SK-N-SH (cell line): ENCODE measurements at regions not wholly inside any gene's neighbourhood (a gene's known extent, or its start where the extent isn't known, plus 50 kb on each side); places are given as distances from the start of the nearest gene placed in this dataset.

ENCODE experiments used
- CTCF ChIA-PET: fragments of 300-600, 350-600 bp; formaldehyde crosslinking; extraction: SDS; loops from one replicate; lab custom pipeline; 2021; lab: Yijun Ruan, JAX
- POLR2A ChIA-PET: fragments of 350-600 bp; sonication (Branson Sonifier 250); formaldehyde crosslinking; extraction: SDS; loops from one replicate; lab custom pipeline; 2020; ENCODE audit warnings: antibody characterized with exemption, inconsistent platforms; lab: Yijun Ruan, JAX
- DNase-seq: peaks from one replicate; pipeline ENCODE4 v3.0.0; 2012
- H2AFZ ChIP-seq: fragments of 200-600 bp; sonication (generic); 2 replicates; pipeline ENCODE4 v1.8.1; 2016; ENCODE audit warnings: antibody characterized with exemption, mild to moderate bottlenecking, low read depth
- H3F3A ChIP-seq: fragments of 200-600 bp; sonication (generic); replicated peaks from 2 replicates; pipeline ENCODE3; 2016; ENCODE audit warnings: antibody characterized with exemption, mild to moderate bottlenecking; ENCODE audit not compliant: insufficient read depth
- H3K27ac ChIP-seq, 2 experiments: fragments of 200-500 bp in 1 of 2; fragments of 200-600 bp in 1 of 2; sonication (Bioruptor generic) in 1 of 2; sonication (generic), shearing (Covaris generic) in 1 of 2; 2 replicates each; pipeline versions ENCODE4 v1.5.1 to v1.6.1; 2014 to 2016; ENCODE audit warnings: low read depth in 2 of 2, inconsistent platforms in 1 of 2, low read length in 1 of 2, mild to moderate bottlenecking in 1 of 2, mixed read lengths in 1 of 2
- H3K27me3 ChIP-seq: fragments of 200-600 bp; sonication (generic), shearing (Covaris generic); 2 replicates; pipeline ENCODE4 v1.6.1; 2016; ENCODE audit warnings: mixed run types; ENCODE audit not compliant: insufficient read depth
- H3K36me3 ChIP-seq, 2 experiments: fragments of 200-500 bp in 1 of 2; fragments of 200-600 bp in 1 of 2; sonication (Bioruptor generic) in 1 of 2; sonication (generic) in 1 of 2; replicated peaks in 1 of 2; 2 replicates each; pipeline versions ENCODE3 to v1.5.1; 2014 to 2016; ENCODE audit warnings: low read length in 1 of 2, mild to moderate bottlenecking in 1 of 2; ENCODE audit not compliant: insufficient read depth in 2 of 2, control insufficient read depth in 1 of 2
- H3K4me1 ChIP-seq, 2 experiments: fragments of 200-500 bp in 1 of 2; fragments of 200-600 bp in 1 of 2; sonication (Bioruptor generic) in 1 of 2; sonication (generic), shearing (Covaris generic) in 1 of 2; 2 replicates each; pipeline versions ENCODE4 v1.5.1 to v1.6.1; 2014 to 2016; ENCODE audit warnings: low read depth in 1 of 2, low read length in 1 of 2, mixed run types in 1 of 2; ENCODE audit not compliant: insufficient read depth in 2 of 2, control insufficient read depth in 1 of 2
- H3K4me2 ChIP-seq: fragments of 200-600 bp; sonication (generic), shearing (Covaris generic); 2 replicates; pipeline ENCODE4 v1.6.1; 2017; ENCODE audit warnings: mixed run types
- H3K4me3 ChIP-seq, 2 experiments: fragments of 200-500 bp in 1 of 2; fragments of 200-600 bp in 1 of 2; sonication (Bioruptor generic) in 1 of 2; sonication (generic), shearing (Covaris generic) in 1 of 2; 2 replicates each; pipeline versions ENCODE4 v1.5.1 to v1.8.1; 2014 to 2016; ENCODE audit warnings: low read depth in 2 of 2, inconsistent platforms in 1 of 2, low read length in 1 of 2, mild to moderate bottlenecking in 1 of 2, mixed read lengths in 1 of 2, moderate library complexity in 1 of 2
- H3K79me2 ChIP-seq: fragments of 200-600 bp; sonication (generic); 2 replicates; pipeline ENCODE4 v1.8.1; 2017; ENCODE audit warnings: mild to moderate bottlenecking; ENCODE audit not compliant: insufficient read depth
- H3K9ac ChIP-seq: fragments of 200-600 bp; sonication (generic); 2 replicates; pipeline ENCODE4 v1.6.1; 2017; ENCODE audit warnings: mixed run types
- H3K9me2 ChIP-seq: fragments of 200-600 bp; sonication (generic); 2 replicates; pipeline ENCODE4 v1.6.1; 2017; ENCODE audit warnings: mixed run types
- H3K9me3 ChIP-seq: fragments of 200-600 bp; sonication (generic); 2 replicates; pipeline ENCODE4 v1.6.1; 2017; ENCODE audit warnings: mixed run types, mild to moderate bottlenecking, moderate library complexity
- H4K20me1 ChIP-seq: fragments of 200-600 bp; sonication (generic); 2 replicates; pipeline ENCODE4 v1.6.1; 2017; ENCODE audit warnings: mild to moderate bottlenecking, mixed run types; ENCODE audit not compliant: insufficient read depth
- CTCF ChIP-seq: fragments of 200-600 bp; sonication (generic); IDR thresholded peaks from 2 replicates; pipeline ENCODE4 v1.6.1; 2017; ENCODE audit warnings: antibody characterized with exemption, mild to moderate bottlenecking, moderate library complexity
- EP300 ChIP-seq, 2 experiments: IDR thresholded peaks; 2 replicates each; pipeline versions ENCODE4 v1.4.0 to v1.6.1; 2012; ENCODE audit warnings: borderline replicate concordance in 1 of 2, low read depth in 1 of 2, low read length in 1 of 2
- MXI1 ChIP-seq: IDR thresholded peaks from 2 replicates; pipeline ENCODE4 v1.6.1; 2012; ENCODE audit warnings: mild to moderate bottlenecking, low read depth, low read length, improper control_type of control experiment
- POLR2AphosphoS5 ChIP-seq: IDR thresholded peaks from 2 replicates; pipeline ENCODE4 v1.6.1; 2012; ENCODE audit warnings: low read depth, low read length
- RCOR1 ChIP-seq: fragments of 150-350 bp; IDR thresholded peaks from 2 replicates; pipeline ENCODE4 v1.6.1; 2017; ENCODE audit warnings: antibody characterized with exemption, low read length
- TAF1 ChIP-seq: IDR thresholded peaks from 2 replicates; pipeline ENCODE4 v1.6.1; 2012; ENCODE audit warnings: low read depth, mild to moderate bottlenecking, low read length, moderate library complexity, borderline replicate concordance
- USF1 ChIP-seq: IDR thresholded peaks from 2 replicates; pipeline ENCODE4 v1.4.0; 2012; ENCODE audit warnings: low read depth, borderline replicate concordance
- USF2 ChIP-seq: fragments of 150-350 bp; IDR thresholded peaks from 2 replicates; pipeline ENCODE4 v1.6.1; 2017; ENCODE audit warnings: antibody characterized with exemption, low read length, low read depth, borderline replicate concordance
- ZBTB33 ChIP-seq: IDR thresholded peaks from 2 replicates; pipeline ENCODE4 v1.4.0; 2012; ENCODE audit warnings: low read depth, borderline replicate concordance
- WGBS: methylation state at CpG from one replicate; pipeline ENCODE4 v1.1.6; 2017; ENCODE audit warnings: low lambda C conversion rate; 5-methylcytosine and 5-hydroxymethylcytosine counted together

GRCh38 chr2:83017366-83018090 lies 1441.6 kb downstream of the SUCLG1 start:
- H3K9ac ChIP-seq = no peak overlapping the region
- H3K79me2 ChIP-seq = no peaks in the 10 kb centered on the region
- H3K4me3 ChIP-seq = no peak overlapping the region
- no peaks in the 10 kb centered on the region for H3K36me3 ChIP-seq
- no peak overlapping the region for H3K4me2 ChIP-seq
- H4K20me1 ChIP-seq = no peaks in the 10 kb centered on the region
- no peaks in the 10 kb centered on the region for H3K4me1 ChIP-seq
- H3K27ac ChIP-seq = no peak overlapping the region
- H3K27me3 ChIP-seq = no peaks in the 10 kb centered on the region
- no peak overlapping the region for H2AFZ ChIP-seq
- H3K9me3 ChIP-seq = no peaks in the 10 kb centered on the region
- DNase-seq = no peak
- CTCF ChIA-PET = no interaction called here
- no peaks in the 10 kb centered on the region for H3F3A ChIP-seq
- WGBS = 67% methylated on average over 2 of the region's 2 CpGs
- POLR2A ChIA-PET = no interaction called here
- TF ChIP-seq POLR2AphosphoS5 (no peak), USF2 (no peak), ZBTB33 (no peak), TAF1 (no peak), CTCF (no peak), MXI1 (no peak), EP300 (IDR thresholded peaks at IDR 0.05; ENCODE audit: borderline replicate concordance in 1 of 2, low read depth in 1 of 2, low read length in 1 of 2) (no peak), RCOR1 (no peak), USF1 (no peak)
- H3K9me2 ChIP-seq = no peaks in the 10 kb centered on the region
